SK-N-SH treated with all-trans-retinoic acid at 6 μM for 48 hours (cell line): ENCODE measurements at regions not wholly inside any gene's neighbourhood (a gene's known extent, or its start where the extent isn't known, plus 50 kb on each side); places are given as distances from the start of the nearest gene placed in this dataset.

Experiments used
- ATAC-seq: fragments of 200-7000 bp; cut with Tn5 transposase; 3 replicates; pipeline ENCODE4 v1.9.1; 2020; ENCODE audit warnings: mild to moderate bottlenecking, moderate library complexity
- ARNTL ChIP-seq: fragments of 450-650 bp; formaldehyde crosslinking; IDR thresholded peaks from 2 replicates; pipeline ENCODE4 v1.5.0; 2020; ENCODE audit warnings: low read depth, mild to moderate bottlenecking, moderate library complexity, borderline replicate concordance
- BACH2 ChIP-seq: fragments of 250-450 bp; sonication (Bioruptor Pico); IDR thresholded peaks from 2 replicates; pipeline ENCODE4 v1.9.0; 2021; ENCODE audit warnings: mild to moderate bottlenecking, borderline replicate concordance
- CREB5 ChIP-seq: fragments of 250-450 bp; sonication (Bioruptor Pico); IDR thresholded peaks from 2 replicates; pipeline ENCODE4 v1.5.1; 2020; ENCODE audit warnings: low read depth, mild to moderate bottlenecking, moderate library complexity
- CSDC2 ChIP-seq: fragments of 250-450 bp; sonication (Bioruptor Pico); IDR thresholded peaks from 2 replicates; pipeline ENCODE4 v1.5.0; 2020; ENCODE audit warnings: mild to moderate bottlenecking, moderate library complexity
- ESRRG ChIP-seq: fragments of 250-450 bp; sonication (Bioruptor Pico); IDR thresholded peaks from 2 replicates; pipeline ENCODE4 v1.6.1; 2021; ENCODE audit warnings: mild to moderate bottlenecking
- GLIS3 ChIP-seq: fragments of 250-450 bp; sonication (Bioruptor Pico); IDR thresholded peaks from 2 replicates; pipeline ENCODE4 v1.5.0; 2020; ENCODE audit warnings: mild to moderate bottlenecking, moderate library complexity
- ISL1 ChIP-seq: fragments of 250-450 bp; sonication (Bioruptor Pico); IDR thresholded peaks from 2 replicates; pipeline ENCODE4 v2.1.2; 2022; ENCODE audit warnings: mild to moderate bottlenecking, moderate library complexity
- OSR1 ChIP-seq: fragments of 250-450 bp; sonication (Bioruptor Pico); IDR thresholded peaks from 2 replicates; pipeline ENCODE4 v1.8.0; 2022; ENCODE audit warnings: moderate library complexity, mild to moderate bottlenecking, inconsistent platforms
- PATZ1 ChIP-seq: fragments of 250-450 bp; sonication (Bioruptor Pico); IDR thresholded peaks from 2 replicates; pipeline ENCODE4 v1.8.0; 2020; ENCODE audit warnings: mild to moderate bottlenecking, moderate library complexity, borderline replicate concordance
- POU6F1 ChIP-seq: fragments of 250-450 bp; sonication (Bioruptor Pico); IDR thresholded peaks from 2 replicates; pipeline ENCODE4 v1.8.0; 2021; ENCODE audit warnings: low read depth, mild to moderate bottlenecking, moderate library complexity, borderline replicate concordance
- PPARA ChIP-seq: fragments of 250-450 bp; sonication (Bioruptor Pico); IDR thresholded peaks from 2 replicates; pipeline ENCODE4 v1.5.0; 2020; ENCODE audit warnings: mild to moderate bottlenecking, borderline replicate concordance
- RARB ChIP-seq: fragments of 250-450 bp; sonication (Bioruptor Pico); IDR thresholded peaks from 2 replicates; pipeline ENCODE4 v1.8.0; 2021; ENCODE audit warnings: mild to moderate bottlenecking, moderate library complexity
- TCF4 ChIP-seq: fragments of 250-450 bp; sonication (Bioruptor Pico); IDR thresholded peaks from 2 replicates; pipeline ENCODE4 v1.8.0; 2021; ENCODE audit warnings: mild to moderate bottlenecking, moderate library complexity, borderline replicate concordance
- TSHZ2 ChIP-seq: fragments of 250-450 bp; sonication (Bioruptor Pico); IDR thresholded peaks from 2 replicates; pipeline ENCODE4 v1.5.0; 2020; ENCODE audit warnings: mild to moderate bottlenecking, moderate library complexity
- ZC3H10 ChIP-seq: fragments of 250-450 bp; sonication (Bioruptor Pico); IDR thresholded peaks from 2 replicates; pipeline ENCODE4 v1.5.1; 2021; ENCODE audit warnings: mild to moderate bottlenecking, moderate library complexity
- ZFP3 ChIP-seq: fragments of 250-450 bp; sonication (Bioruptor Pico); IDR thresholded peaks from 2 replicates; pipeline ENCODE4 v1.5.0; 2020; ENCODE audit warnings: mild to moderate bottlenecking, moderate library complexity
- ZFP30 ChIP-seq: fragments of 450-650 bp; formaldehyde crosslinking; IDR thresholded peaks from 2 replicates; pipeline ENCODE4 v1.5.0; 2022; ENCODE audit warnings: mild to moderate bottlenecking, moderate library complexity
- ZNF565 ChIP-seq: fragments of 450-650 bp; formaldehyde crosslinking; conservative IDR thresholded peaks from 2 replicates; pipeline ENCODE4 v1.5.0; 2020; ENCODE audit warnings: low read depth, mild to moderate bottlenecking, moderate library complexity
- ZNF8 ChIP-seq: fragments of 450-650 bp; formaldehyde crosslinking; IDR thresholded peaks from 2 replicates; pipeline ENCODE4 v1.5.0; 2020; ENCODE audit warnings: mild to moderate bottlenecking, moderate library complexity
- TF ChIP-seq, protein P1 (sequence below): fragments of 250-450 bp; sonication (Bioruptor Pico); IDR thresholded peaks from 2 replicates; pipeline ENCODE4 v1.5.1; 2021; ENCODE audit warnings: mild to moderate bottlenecking, moderate library complexity

GRCh38 chr18:68608851-68609490 lies 105.9 kb downstream of the TMX3 start:
- no peak for ATAC-seq

GRCh38 chr18:68607852-68608251 lies 107.1 kb downstream of the TMX3 start:
- ATAC-seq: no peak
- no peak for TF ChIP-seq CSDC2
- no peak for TF ChIP-seq OSR1 (CRISPR knock-in tag)
- TF ChIP-seq BACH2 (CRISPR knock-in tag): no peak
- TF ChIP-seq RARB (CRISPR knock-in tag): no peak
- no peak for TF ChIP-seq ARNTL (CRISPR knock-in tag)
- no peak for TF ChIP-seq TCF4
- TF ChIP-seq ZNF8 (CRISPR knock-in tag): no peak
- TF ChIP-seq ESRRG: no peak
- TF ChIP-seq, protein P1, sequence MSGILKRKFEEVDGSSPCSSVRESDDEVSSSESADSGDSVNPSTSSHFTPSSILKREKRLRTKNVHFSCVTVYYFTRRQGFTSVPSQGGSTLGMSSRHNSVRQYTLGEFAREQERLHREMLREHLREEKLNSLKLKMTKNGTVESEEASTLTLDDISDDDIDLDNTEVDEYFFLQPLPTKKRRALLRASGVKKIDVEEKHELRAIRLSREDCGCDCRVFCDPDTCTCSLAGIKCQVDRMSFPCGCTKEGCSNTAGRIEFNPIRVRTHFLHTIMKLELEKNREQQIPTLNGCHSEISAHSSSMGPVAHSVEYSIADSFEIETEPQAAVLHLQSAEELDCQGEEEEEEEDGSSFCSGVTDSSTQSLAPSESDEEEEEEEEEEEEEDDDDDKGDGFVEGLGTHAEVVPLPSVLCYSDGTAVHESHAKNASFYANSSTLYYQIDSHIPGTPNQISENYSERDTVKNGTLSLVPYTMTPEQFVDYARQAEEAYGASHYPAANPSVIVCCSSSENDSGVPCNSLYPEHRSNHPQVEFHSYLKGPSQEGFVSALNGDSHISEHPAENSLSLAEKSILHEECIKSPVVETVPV (CRISPR knock-in tag): no peak
- TF ChIP-seq POU6F1: no peak
- TF ChIP-seq PATZ1 (CRISPR knock-in tag): no peak
- no peak for TF ChIP-seq ZNF565 (CRISPR knock-in tag)
- TF ChIP-seq PPARA (CRISPR knock-in tag): no peak
- TF ChIP-seq GLIS3 (CRISPR knock-in tag): no peak

More at GRCh38 chr18:68608851-68609490, 105.9 kb downstream of the TMX3 start:
- TF ChIP-seq ZNF565 (CRISPR knock-in tag) (no peak), ISL1 (CRISPR knock-in tag) (no peak), POU6F1 (no peak), CREB5 (CRISPR knock-in tag) (no peak), BACH2 (CRISPR knock-in tag) (no peak), ZFP3 (no peak), PPARA (CRISPR knock-in tag) (no peak), TSHZ2 (CRISPR knock-in tag) (no peak), RARB (CRISPR knock-in tag) (no peak), OSR1 (CRISPR knock-in tag) (no peak), ZFP30 (no peak), ZNF8 (CRISPR knock-in tag) (no peak), ZC3H10 (CRISPR knock-in tag) (no peak), TCF4 (no peak)
- TF ChIP-seq, protein P1 (CRISPR knock-in tag): no peak
